PC-9 (cell line): ENCODE measurements at regions not wholly inside any gene's neighbourhood (a gene's known extent, or its start where the extent isn't known, plus 50 kb on each side); places are given as distances from the start of the nearest gene placed in this dataset.

Experiments
- BruUV-seq: library from RNA; stranded (reverse); fragments of 400-500 nt; replicated peaks from 2 replicates; lab custom pipeline; 2021; lab: Mats Ljungman, UMichigan
- CTCF ChIA-PET: fragments of 300-600 bp; sonication (Branson Sonifier 250); formaldehyde crosslinking; loops from one replicate; lab custom pipeline; 2022; ENCODE audit warnings: antibody characterized with exemption; lab: Charles Lee
- POLR2A ChIA-PET: fragments of 300-600 bp; sonication (Branson Sonifier 250); formaldehyde crosslinking; loops from one replicate; lab custom pipeline; 2022; ENCODE audit warnings: antibody characterized with exemption; ENCODE audit not compliant: unreplicated experiment; lab: Charles Lee
- DNase-seq, 2 experiments: peaks; one replicate each; pipeline versions ENCODE4 v3.0.0 to v3.0.0-alpha.2; 2015 to 2022; ENCODE audit warnings: mixed read lengths in 1 of 2
- H2AFZ ChIP-seq: fragments of 200-600 bp; sonication (generic); 2 replicates; pipeline ENCODE4 v1.8.1; 2017; ENCODE audit warnings: antibody characterized with exemption
- H3F3A ChIP-seq: fragments of 200-600 bp; sonication (generic); 2 replicates; pipeline ENCODE4 v1.8.1; 2017; ENCODE audit warnings: antibody characterized with exemption, mild to moderate bottlenecking, low read depth; ENCODE audit not compliant: insufficient read depth
- H3K27ac ChIP-seq: fragments of 200-600 bp; sonication (generic); 2 replicates; pipeline ENCODE4 v1.6.1; 2016; ENCODE audit warnings: mixed run types
- H3K27me3 ChIP-seq: fragments of 200-600 bp; sonication (generic); 2 replicates; pipeline ENCODE4 v1.6.1; 2016; ENCODE audit warnings: low read depth, mixed run types; ENCODE audit not compliant: insufficient read depth
- H3K36me3 ChIP-seq: fragments of 200-600 bp; sonication (generic); 2 replicates; pipeline ENCODE4 v1.6.1; 2016; ENCODE audit warnings: low read depth, mixed run types
- H3K4me1 ChIP-seq: fragments of 200-600 bp; sonication (generic); replicated peaks from 2 replicates; pipeline ENCODE4 v1.6.1; 2016; ENCODE audit warnings: mixed run types; ENCODE audit not compliant: insufficient read depth
- H3K4me2 ChIP-seq: fragments of 200-600 bp; sonication (generic); 2 replicates; pipeline ENCODE4 v1.6.1; 2017; ENCODE audit warnings: mixed run types
- H3K4me3 ChIP-seq: fragments of 200-600 bp; sonication (generic); 2 replicates; pipeline ENCODE4 v1.6.1; 2016; ENCODE audit warnings: mixed run types
- H3K79me2 ChIP-seq: fragments of 200-600 bp; sonication (generic); 2 replicates; pipeline ENCODE4 v1.6.1; 2017; ENCODE audit warnings: low read depth, mixed run types
- H3K9me2 ChIP-seq: fragments of 200-600 bp; sonication (generic); 2 replicates; pipeline ENCODE4 v1.8.1; 2017; ENCODE audit warnings: mild to moderate bottlenecking; ENCODE audit not compliant: insufficient read depth
- H3K9me3 ChIP-seq: fragments of 200-600 bp; sonication (generic); 2 replicates; pipeline ENCODE4 v1.8.1; 2016; ENCODE audit warnings: low read depth; ENCODE audit not compliant: insufficient read depth
- H4K20me1 ChIP-seq: fragments of 200-600 bp; sonication (generic); 2 replicates; pipeline ENCODE4 v1.8.1; 2017; ENCODE audit not compliant: insufficient read depth
- CTCF ChIP-seq: fragments of 200-600 bp; sonication (generic); conservative IDR thresholded peaks from 2 replicates; pipeline ENCODE4 v1.6.1; 2017; ENCODE audit warnings: mixed run types, antibody characterized with exemption, mild to moderate bottlenecking, moderate library complexity
- EZH2 ChIP-seq: fragments of 200-600 bp; sonication (generic); IDR thresholded peaks from 2 replicates; pipeline ENCODE4 v1.8.0; 2017; ENCODE audit warnings: antibody characterized with exemption, low read depth
- intact Hi-C: fragments of 100-400 bp; cut with micrococcal nuclease; formaldehyde crosslinking; loops from one replicate; pipeline ENCODE4 v1.10.0; 2022; ENCODE audit not compliant: unreplicated experiment

GRCh38 chr22:26905076-26905475 lies 247.7 kb downstream of the MIAT start:
- H4K20me1 ChIP-seq, result no peaks in the 10 kb centered on the region
- H3K79me2 ChIP-seq, result no peaks in the 10 kb centered on the region
- H2AFZ ChIP-seq, result no peak overlapping the region
- H3K27ac ChIP-seq, result no peak overlapping the region
- peaks cover 30% of the 10 kb centered on the region for H3K27me3 ChIP-seq
- ChIA-PET CTCF (no interaction called here), POLR2A (no interaction called here)
- intact Hi-C loops, result no loop called here
- no peaks in the 10 kb centered on the region for H3K9me3 ChIP-seq
- no TSS peak for BruUV-seq
- DNase-seq, result no peak
- no peak for TF ChIP-seq CTCF
- TF ChIP-seq EZH2, result no peak
- no peaks in the 10 kb centered on the region for H3K4me1 ChIP-seq
- no peaks in the 10 kb centered on the region for H3K36me3 ChIP-seq
- no peak overlapping the region for H3K4me2 ChIP-seq
- H3K9me2 ChIP-seq, result no peaks in the 10 kb centered on the region
- H3K4me3 ChIP-seq, result no peak overlapping the region
- H3F3A ChIP-seq, result no peaks in the 10 kb centered on the region

GRCh38 chr22:26905640-26906039 lies 248.3 kb downstream of the MIAT start:
- Histone ChIP-seq H3K79me2 (no peaks in the 10 kb centered on the region), H3K27ac (no peak overlapping the region), H3K4me3 (no peak overlapping the region), H3K9me3 (no peaks in the 10 kb centered on the region), H3K4me2 (no peak overlapping the region), H2AFZ (no peak overlapping the region), H3K27me3 (peaks cover 36% of the 10 kb centered on the region), H3K9me2 (no peaks in the 10 kb centered on the region), H3K4me1 (no peaks in the 10 kb centered on the region), H3F3A (no peaks in the 10 kb centered on the region), H3K36me3 (no peaks in the 10 kb centered on the region), H4K20me1 (no peaks in the 10 kb centered on the region)
- POLR2A ChIA-PET, result no interaction called here
- CTCF ChIA-PET, result no interaction called here
- intact Hi-C loops, result no loop called here
- BruUV-seq, result no TSS peak
- TF ChIP-seq EZH2 (no peak), CTCF (no peak)
- no peak for DNase-seq

GRCh38 chr22:26906464-26906863 lies 249.1 kb downstream of the MIAT start:
- no peaks in the 10 kb centered on the region for H4K20me1 ChIP-seq
- H3K9me2 ChIP-seq, result no peaks in the 10 kb centered on the region
- no peak for DNase-seq
- no peak overlapping the region for H3K4me2 ChIP-seq
- no peak overlapping the region for H3K4me3 ChIP-seq
- peaks cover 44% of the 10 kb centered on the region for H3K27me3 ChIP-seq
- TF ChIP-seq EZH2, result no peak
- TF ChIP-seq CTCF, result no peak
- H3K36me3 ChIP-seq, result no peaks in the 10 kb centered on the region
- no peak overlapping the region for H3K27ac ChIP-seq
- no peaks in the 10 kb centered on the region for H3K79me2 ChIP-seq
- H3K4me1 ChIP-seq, result no peaks in the 10 kb centered on the region
- ChIA-PET POLR2A (no interaction called here), CTCF (no interaction called here)
- H3K9me3 ChIP-seq, result no peaks in the 10 kb centered on the region
- no TSS peak for BruUV-seq
- no peak overlapping the region for H2AFZ ChIP-seq
- H3F3A ChIP-seq, result no peaks in the 10 kb centered on the region
- intact Hi-C loops, result no loop called here
